WTC11 (cell line): ENCODE measurements at regions not wholly inside any gene's neighbourhood (a gene's known extent, or its start where the extent isn't known, plus 50 kb on each side); places are given as distances from the start of the nearest gene placed in this dataset.

Experiments used
- ATAC-seq: fragments of 200-7000 bp; cut with Tn5 transposase; 2 replicates; pipeline ENCODE4 v1.10.0; 2021; ENCODE audit warnings: mild to moderate bottlenecking, moderate library complexity
- CTCF ChIA-PET: fragments of 300-600 bp; sonication (Branson Sonifier 250); formaldehyde crosslinking; loops from one replicate; lab custom pipeline; 2021; ENCODE audit warnings: antibody characterized with exemption; lab: Charles Lee
- POLR2A ChIA-PET: fragments of 350-600 bp; sonication (Branson Sonifier 250); formaldehyde crosslinking; loops from one replicate; lab custom pipeline; 2021; ENCODE audit warnings: antibody characterized with exemption; lab: Charles Lee
- DNase-seq: peaks from one replicate; pipeline ENCODE4 v3.0.0; 2021; ENCODE audit warnings: low spot score
- H3K27ac Mint-ChIP-seq: 2 replicates; pipeline ENCODE4 v1.8.0; 2021; ENCODE audit warnings: mixed read lengths
- H3K27me3 Mint-ChIP-seq: 2 replicates; pipeline ENCODE4 v1.8.0; 2021; ENCODE audit warnings: low read depth, mild to moderate bottlenecking, moderate library complexity, mixed read lengths
- H3K36me3 Mint-ChIP-seq: 2 replicates; pipeline ENCODE4 v1.8.0; 2021; ENCODE audit warnings: mixed read lengths
- H3K4me1 Mint-ChIP-seq: 2 replicates; pipeline ENCODE4 v1.8.0; 2022; ENCODE audit warnings: mixed read lengths
- H3K4me3 Mint-ChIP-seq: 2 replicates; pipeline ENCODE4 v1.8.0; 2021; ENCODE audit warnings: mild to moderate bottlenecking, moderate library complexity, mixed read lengths
- H3K9me3 Mint-ChIP-seq: 2 replicates; pipeline ENCODE4 v1.8.0; 2021; ENCODE audit warnings: mixed read lengths
- ATF1 ChIP-seq: sonication (generic); formaldehyde crosslinking; IDR thresholded peaks from 2 replicates; pipeline ENCODE4 v1.8.1; 2023; ENCODE audit warnings: mild to moderate bottlenecking, moderate library complexity, missing genetic modification reagents
- ETV6 ChIP-seq: sonication (generic); formaldehyde crosslinking; IDR thresholded peaks from 2 replicates; pipeline ENCODE4 v1.8.1; 2022; ENCODE audit warnings: mild to moderate bottlenecking, missing genetic modification reagents
- FOXK1 ChIP-seq: sonication (generic); formaldehyde crosslinking; IDR thresholded peaks from 2 replicates; pipeline ENCODE4 v1.8.0; 2022; ENCODE audit warnings: mild to moderate bottlenecking, moderate library complexity, missing genetic modification reagents
- MXD4 ChIP-seq: fragments of 250-450 bp; sonication (Bioruptor Pico); IDR thresholded peaks from 2 replicates; pipeline ENCODE4 v1.8.0; 2021; ENCODE audit warnings: mild to moderate bottlenecking, moderate library complexity, borderline replicate concordance
- MYBL2 ChIP-seq: sonication (generic); formaldehyde crosslinking; IDR thresholded peaks from 2 replicates; pipeline ENCODE4 v1.8.1; 2023; ENCODE audit warnings: mild to moderate bottlenecking, moderate library complexity, missing genetic modification reagents
- OVOL2 ChIP-seq: fragments of 250-450 bp; sonication (Bioruptor Pico); IDR thresholded peaks from 2 replicates; pipeline ENCODE4 v1.9.0; 2021; ENCODE audit warnings: mild to moderate bottlenecking, borderline replicate concordance
- SOX15 ChIP-seq: fragments of 250-450 bp; sonication (Bioruptor Pico); IDR thresholded peaks from 2 replicates; pipeline ENCODE4 v1.9.0; 2021; ENCODE audit warnings: mild to moderate bottlenecking
- SP1 ChIP-seq: sonication (generic); formaldehyde crosslinking; conservative IDR thresholded peaks from 2 replicates; pipeline ENCODE4 v1.8.1; 2022; ENCODE audit warnings: missing genetic modification reagents
- TP53 ChIP-seq: sonication (generic); formaldehyde crosslinking; IDR thresholded peaks from 2 replicates; pipeline ENCODE4 v1.8.1; 2023; ENCODE audit warnings: mild to moderate bottlenecking, missing genetic modification reagents
- ZNF263 ChIP-seq: sonication (generic); formaldehyde crosslinking; IDR thresholded peaks from 2 replicates; pipeline ENCODE4 v1.8.1; 2022; ENCODE audit warnings: low read depth, mild to moderate bottlenecking, moderate library complexity, missing genetic modification reagents
- ZNF396 ChIP-seq: fragments of 250-450 bp; sonication (Bioruptor Pico); IDR thresholded peaks from 2 replicates; pipeline ENCODE4 v1.8.0; 2021; ENCODE audit warnings: mild to moderate bottlenecking, moderate library complexity, borderline replicate concordance
- ZNF416 ChIP-seq: fragments of 250-450 bp; sonication (Bioruptor Pico); IDR thresholded peaks from 2 replicates; pipeline ENCODE4 v1.9.0; 2021; ENCODE audit warnings: mild to moderate bottlenecking, inconsistent platforms
- TF ChIP-seq, protein P1 (sequence below): sonication (generic); formaldehyde crosslinking; conservative IDR thresholded peaks from 2 replicates; pipeline ENCODE4 v1.8.1; 2022; ENCODE audit warnings: mild to moderate bottlenecking, missing genetic modification reagents
- TF ChIP-seq, protein P2 (sequence below): sonication (generic); formaldehyde crosslinking; IDR thresholded peaks from 2 replicates; pipeline ENCODE4 v1.8.1; 2023; ENCODE audit warnings: mild to moderate bottlenecking, missing genetic modification reagents, borderline replicate concordance
- TF ChIP-seq, protein P3 (sequence below): sonication (generic); formaldehyde crosslinking; IDR thresholded peaks from 2 replicates; pipeline ENCODE4 v1.8.0; 2022; ENCODE audit warnings: missing genetic modification reagents
- TF ChIP-seq, protein P4 (sequence below): fragments of 250-450 bp; sonication (Bioruptor Pico); IDR thresholded peaks from 2 replicates; pipeline ENCODE4 v1.8.0; 2021; ENCODE audit warnings: mild to moderate bottlenecking
- TF ChIP-seq, protein P5 (sequence below): fragments of 250-450 bp; sonication (Bioruptor Pico); IDR thresholded peaks from 2 replicates; pipeline ENCODE4 v1.9.0; 2021; ENCODE audit warnings: mild to moderate bottlenecking, borderline replicate concordance

DNA sequence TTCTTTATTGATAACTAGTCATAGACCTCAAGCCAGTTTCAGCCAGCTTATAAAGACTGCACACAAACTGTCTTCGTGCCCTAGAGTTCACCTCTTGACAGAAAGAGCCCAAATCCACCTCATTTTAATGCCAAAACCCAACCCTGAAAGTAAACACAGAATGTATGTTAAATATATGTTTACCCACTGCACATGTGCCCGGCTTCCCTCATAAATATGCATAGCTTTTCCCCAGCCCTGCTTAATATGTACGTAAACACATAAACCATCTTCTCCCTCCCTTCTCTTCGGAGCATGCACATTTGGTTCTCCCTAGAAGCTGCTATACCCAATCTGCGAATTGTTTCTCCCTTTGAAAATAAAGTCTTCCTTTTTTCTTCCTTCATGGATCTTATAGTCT, 73.9 kb upstream of the XIRP2 start:
- no peak overlapping the region for H3K27ac Mint-ChIP-seq
- POLR2A ChIA-PET, result interaction anchor here (0.5 kb wide), 1 partner anchor 233 kb away, joined by 3 read pairs; no protein-coding TSS in a partner anchor

DNA sequence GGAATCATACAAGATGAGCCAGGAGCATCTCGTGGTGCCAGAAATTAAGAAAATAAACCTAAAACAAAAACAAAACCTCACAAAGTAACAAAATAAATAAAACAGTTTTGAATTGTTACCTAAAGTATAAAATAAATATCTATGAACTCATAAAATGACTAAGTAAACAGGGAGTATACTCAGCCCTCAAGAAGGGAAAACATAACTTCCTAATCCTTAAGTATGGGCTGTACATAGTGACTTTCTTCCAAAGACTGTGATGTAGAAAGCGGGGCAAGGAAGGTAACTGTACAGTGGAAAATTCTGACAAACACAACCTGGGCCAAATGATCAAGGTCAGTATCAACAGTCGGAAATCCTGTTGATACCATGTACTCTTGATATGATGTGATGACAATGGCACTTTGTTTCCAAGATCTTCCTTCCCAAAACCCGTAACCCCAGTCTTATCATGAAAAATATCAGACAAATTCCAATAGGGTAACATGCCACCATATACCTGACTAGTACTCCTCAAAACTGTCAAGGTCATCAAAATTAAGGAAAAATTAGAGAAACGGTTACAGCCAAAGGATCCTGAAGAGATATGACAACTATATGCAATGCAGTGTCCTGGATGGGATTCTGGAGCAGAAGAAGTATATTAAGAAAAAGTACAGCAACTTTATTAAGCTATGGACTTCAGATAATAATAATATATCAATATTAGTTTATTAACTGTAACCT, 76.0 kb upstream of the XIRP2 start:
- ATAC-seq, result no peak
- Mint-ChIP-seq H3K36me3 (peaks cover 2% of the 10 kb centered on the region; the same call in 1 of the 2 replicates), H3K27ac (no peak overlapping the region), H3K27me3 (no peaks in the 10 kb centered on the region), H3K9me3 (peaks cover 13% of the 10 kb centered on the region), H3K4me3 (no peak overlapping the region), H3K4me1 (no peaks in the 10 kb centered on the region)
- CTCF ChIA-PET, result no interaction called here
- DNase-seq, result no peak
- POLR2A ChIA-PET, result no interaction called here
- TF ChIP-seq ZNF416 (no peak), ZNF396 (CRISPR knock-in tag) (no peak), ETV6 (CRISPR knock-in tag) (no peak), SP1 (no peak), FOXK1 (no peak), MXD4 (CRISPR knock-in tag) (no peak), SOX15 (CRISPR knock-in tag) (no peak), ZNF263 (CRISPR knock-in tag) (no peak), TP53 (no peak), OVOL2 (CRISPR knock-in tag) (no peak), ATF1 (no peak)
- TF ChIP-seq, protein P1, sequence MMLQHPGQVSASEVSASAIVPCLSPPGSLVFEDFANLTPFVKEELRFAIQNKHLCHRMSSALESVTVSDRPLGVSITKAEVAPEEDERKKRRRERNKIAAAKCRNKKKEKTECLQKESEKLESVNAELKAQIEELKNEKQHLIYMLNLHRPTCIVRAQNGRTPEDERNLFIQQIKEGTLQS (CRISPR knock-in tag), result no peak
- TF ChIP-seq, protein P2, sequence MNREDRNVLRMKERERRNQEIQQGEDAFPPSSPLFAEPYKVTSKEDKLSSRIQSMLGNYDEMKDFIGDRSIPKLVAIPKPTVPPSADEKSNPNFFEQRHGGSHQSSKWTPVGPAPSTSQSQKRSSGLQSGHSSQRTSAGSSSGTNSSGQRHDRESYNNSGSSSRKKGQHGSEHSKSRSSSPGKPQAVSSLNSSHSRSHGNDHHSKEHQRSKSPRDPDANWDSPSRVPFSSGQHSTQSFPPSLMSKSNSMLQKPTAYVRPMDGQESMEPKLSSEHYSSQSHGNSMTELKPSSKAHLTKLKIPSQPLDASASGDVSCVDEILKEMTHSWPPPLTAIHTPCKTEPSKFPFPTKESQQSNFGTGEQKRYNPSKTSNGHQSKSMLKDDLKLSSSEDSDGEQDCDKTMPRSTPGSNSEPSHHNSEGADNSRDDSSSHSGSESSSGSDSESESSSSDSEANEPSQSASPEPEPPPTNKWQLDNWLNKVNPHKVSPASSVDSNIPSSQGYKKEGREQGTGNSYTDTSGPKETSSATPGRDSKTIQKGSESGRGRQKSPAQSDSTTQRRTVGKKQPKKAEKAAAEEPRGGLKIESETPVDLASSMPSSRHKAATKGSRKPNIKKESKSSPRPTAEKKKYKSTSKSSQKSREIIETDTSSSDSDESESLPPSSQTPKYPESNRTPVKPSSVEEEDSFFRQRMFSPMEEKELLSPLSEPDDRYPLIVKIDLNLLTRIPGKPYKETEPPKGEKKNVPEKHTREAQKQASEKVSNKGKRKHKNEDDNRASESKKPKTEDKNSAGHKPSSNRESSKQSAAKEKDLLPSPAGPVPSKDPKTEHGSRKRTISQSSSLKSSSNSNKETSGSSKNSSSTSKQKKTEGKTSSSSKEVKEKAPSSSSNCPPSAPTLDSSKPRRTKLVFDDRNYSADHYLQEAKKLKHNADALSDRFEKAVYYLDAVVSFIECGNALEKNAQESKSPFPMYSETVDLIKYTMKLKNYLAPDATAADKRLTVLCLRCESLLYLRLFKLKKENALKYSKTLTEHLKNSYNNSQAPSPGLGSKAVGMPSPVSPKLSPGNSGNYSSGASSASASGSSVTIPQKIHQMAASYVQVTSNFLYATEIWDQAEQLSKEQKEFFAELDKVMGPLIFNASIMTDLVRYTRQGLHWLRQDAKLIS (CRISPR knock-in tag), result no peak
- TF ChIP-seq, protein P3, sequence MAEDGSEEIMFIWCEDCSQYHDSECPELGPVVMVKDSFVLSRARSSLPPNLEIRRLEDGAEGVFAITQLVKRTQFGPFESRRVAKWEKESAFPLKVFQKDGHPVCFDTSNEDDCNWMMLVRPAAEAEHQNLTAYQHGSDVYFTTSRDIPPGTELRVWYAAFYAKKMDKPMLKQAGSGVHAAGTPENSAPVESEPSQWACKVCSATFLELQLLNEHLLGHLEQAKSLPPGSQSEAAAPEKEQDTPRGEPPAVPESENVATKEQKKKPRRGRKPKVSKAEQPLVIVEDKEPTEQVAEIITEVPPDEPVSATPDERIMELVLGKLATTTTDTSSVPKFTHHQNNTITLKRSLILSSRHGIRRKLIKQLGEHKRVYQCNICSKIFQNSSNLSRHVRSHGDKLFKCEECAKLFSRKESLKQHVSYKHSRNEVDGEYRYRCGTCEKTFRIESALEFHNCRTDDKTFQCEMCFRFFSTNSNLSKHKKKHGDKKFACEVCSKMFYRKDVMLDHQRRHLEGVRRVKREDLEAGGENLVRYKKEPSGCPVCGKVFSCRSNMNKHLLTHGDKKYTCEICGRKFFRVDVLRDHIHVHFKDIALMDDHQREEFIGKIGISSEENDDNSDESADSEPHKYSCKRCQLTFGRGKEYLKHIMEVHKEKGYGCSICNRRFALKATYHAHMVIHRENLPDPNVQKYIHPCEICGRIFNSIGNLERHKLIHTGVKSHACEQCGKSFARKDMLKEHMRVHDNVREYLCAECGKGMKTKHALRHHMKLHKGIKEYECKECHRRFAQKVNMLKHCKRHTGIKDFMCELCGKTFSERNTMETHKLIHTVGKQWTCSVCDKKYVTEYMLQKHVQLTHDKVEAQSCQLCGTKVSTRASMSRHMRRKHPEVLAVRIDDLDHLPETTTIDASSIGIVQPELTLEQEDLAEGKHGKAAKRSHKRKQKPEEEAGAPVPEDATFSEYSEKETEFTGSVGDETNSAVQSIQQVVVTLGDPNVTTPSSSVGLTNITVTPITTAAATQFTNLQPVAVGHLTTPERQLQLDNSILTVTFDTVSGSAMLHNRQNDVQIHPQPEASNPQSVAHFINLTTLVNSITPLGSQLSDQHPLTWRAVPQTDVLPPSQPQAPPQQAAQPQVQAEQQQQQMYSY (CRISPR knock-in tag), result no peak

More for the DNA sequence above, 73.9 kb upstream of the XIRP2 start:
- DNase-seq (no peak), ATAC-seq (no peak)
- Mint-ChIP-seq H3K36me3 (no peaks in the 10 kb centered on the region), H3K27me3 (no peaks in the 10 kb centered on the region), H3K4me1 (no peaks in the 10 kb centered on the region), H3K9me3 (peaks cover 9% of the 10 kb centered on the region; the same call in 1 of the 2 replicates), H3K4me3 (no peak overlapping the region)
- CTCF ChIA-PET, result no interaction called here
- TF ChIP-seq, protein P4, sequence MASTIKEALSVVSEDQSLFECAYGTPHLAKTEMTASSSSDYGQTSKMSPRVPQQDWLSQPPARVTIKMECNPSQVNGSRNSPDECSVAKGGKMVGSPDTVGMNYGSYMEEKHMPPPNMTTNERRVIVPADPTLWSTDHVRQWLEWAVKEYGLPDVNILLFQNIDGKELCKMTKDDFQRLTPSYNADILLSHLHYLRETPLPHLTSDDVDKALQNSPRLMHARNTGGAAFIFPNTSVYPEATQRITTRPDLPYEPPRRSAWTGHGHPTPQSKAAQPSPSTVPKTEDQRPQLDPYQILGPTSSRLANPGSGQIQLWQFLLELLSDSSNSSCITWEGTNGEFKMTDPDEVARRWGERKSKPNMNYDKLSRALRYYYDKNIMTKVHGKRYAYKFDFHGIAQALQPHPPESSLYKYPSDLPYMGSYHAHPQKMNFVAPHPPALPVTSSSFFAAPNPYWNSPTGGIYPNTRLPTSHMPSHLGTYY, result no peak
- TF ChIP-seq MYBL2 (CRISPR knock-in tag), result no peak
- TF ChIP-seq, protein P5, sequence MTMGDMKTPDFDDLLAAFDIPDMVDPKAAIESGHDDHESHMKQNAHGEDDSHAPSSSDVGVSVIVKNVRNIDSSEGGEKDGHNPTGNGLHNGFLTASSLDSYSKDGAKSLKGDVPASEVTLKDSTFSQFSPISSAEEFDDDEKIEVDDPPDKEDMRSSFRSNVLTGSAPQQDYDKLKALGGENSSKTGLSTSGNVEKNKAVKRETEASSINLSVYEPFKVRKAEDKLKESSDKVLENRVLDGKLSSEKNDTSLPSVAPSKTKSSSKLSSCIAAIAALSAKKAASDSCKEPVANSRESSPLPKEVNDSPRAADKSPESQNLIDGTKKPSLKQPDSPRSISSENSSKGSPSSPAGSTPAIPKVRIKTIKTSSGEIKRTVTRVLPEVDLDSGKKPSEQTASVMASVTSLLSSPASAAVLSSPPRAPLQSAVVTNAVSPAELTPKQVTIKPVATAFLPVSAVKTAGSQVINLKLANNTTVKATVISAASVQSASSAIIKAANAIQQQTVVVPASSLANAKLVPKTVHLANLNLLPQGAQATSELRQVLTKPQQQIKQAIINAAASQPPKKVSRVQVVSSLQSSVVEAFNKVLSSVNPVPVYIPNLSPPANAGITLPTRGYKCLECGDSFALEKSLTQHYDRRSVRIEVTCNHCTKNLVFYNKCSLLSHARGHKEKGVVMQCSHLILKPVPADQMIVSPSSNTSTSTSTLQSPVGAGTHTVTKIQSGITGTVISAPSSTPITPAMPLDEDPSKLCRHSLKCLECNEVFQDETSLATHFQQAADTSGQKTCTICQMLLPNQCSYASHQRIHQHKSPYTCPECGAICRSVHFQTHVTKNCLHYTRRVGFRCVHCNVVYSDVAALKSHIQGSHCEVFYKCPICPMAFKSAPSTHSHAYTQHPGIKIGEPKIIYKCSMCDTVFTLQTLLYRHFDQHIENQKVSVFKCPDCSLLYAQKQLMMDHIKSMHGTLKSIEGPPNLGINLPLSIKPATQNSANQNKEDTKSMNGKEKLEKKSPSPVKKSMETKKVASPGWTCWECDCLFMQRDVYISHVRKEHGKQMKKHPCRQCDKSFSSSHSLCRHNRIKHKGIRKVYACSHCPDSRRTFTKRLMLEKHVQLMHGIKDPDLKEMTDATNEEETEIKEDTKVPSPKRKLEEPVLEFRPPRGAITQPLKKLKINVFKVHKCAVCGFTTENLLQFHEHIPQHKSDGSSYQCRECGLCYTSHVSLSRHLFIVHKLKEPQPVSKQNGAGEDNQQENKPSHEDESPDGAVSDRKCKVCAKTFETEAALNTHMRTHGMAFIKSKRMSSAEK (CRISPR knock-in tag), result no peak
